ENCODE measurements at regions not wholly inside any gene's neighbourhood (a gene's known extent, or its start where the extent isn't known, plus 50 kb on each side); places are given as distances from the start of the nearest gene placed in this dataset.
"Not testable (repeated sequence)": the region's sequence is repeated elsewhere in the genome, so short reads cannot be mapped to it uniquely, and the experiment has no call there.

- not testable (repeated sequence) for DNase-seq
These were observed 63.8 kb downstream of the CLEC18A start for GRCh38 chr16:70014915-70015314.

GRCh38 chr16:70016751-70017150 is 65.6 kb downstream of the CLEC18A start:
- DNase-seq = not testable (repeated sequence)

- DNase-seq = peak in 3 of 58 donors; percentile 0 to 6 (median 6)
These were observed 67.1 kb downstream of the CLEC18A start for GRCh38 chr16:70018254-70018653.

- not testable (repeated sequence) for DNase-seq
These were observed 72.1 kb downstream of the CLEC18A start for GRCh38 chr16:70023207-70023606.

DNA sequence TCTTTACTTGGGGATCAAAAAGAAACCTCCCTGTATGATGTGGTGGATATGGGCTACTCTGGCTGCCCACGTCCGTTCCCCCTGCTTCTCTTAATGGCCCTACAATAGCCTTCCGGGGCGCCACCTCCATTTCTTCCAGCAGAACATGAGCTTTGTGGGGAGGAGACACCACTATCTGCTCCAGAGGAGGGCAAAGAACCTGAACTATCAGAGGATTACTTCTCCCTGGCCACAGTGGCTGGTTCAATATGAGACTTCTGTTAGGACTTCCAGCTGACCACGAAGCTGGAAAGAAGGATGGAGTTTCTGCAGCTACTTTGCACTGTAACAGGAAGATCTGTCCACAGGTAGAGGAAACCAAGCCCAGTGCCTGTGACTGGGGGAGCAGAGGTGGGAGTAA is 72.8 kb downstream of the CLEC18A start:
- DNase-seq = not testable (repeated sequence)

DNA sequence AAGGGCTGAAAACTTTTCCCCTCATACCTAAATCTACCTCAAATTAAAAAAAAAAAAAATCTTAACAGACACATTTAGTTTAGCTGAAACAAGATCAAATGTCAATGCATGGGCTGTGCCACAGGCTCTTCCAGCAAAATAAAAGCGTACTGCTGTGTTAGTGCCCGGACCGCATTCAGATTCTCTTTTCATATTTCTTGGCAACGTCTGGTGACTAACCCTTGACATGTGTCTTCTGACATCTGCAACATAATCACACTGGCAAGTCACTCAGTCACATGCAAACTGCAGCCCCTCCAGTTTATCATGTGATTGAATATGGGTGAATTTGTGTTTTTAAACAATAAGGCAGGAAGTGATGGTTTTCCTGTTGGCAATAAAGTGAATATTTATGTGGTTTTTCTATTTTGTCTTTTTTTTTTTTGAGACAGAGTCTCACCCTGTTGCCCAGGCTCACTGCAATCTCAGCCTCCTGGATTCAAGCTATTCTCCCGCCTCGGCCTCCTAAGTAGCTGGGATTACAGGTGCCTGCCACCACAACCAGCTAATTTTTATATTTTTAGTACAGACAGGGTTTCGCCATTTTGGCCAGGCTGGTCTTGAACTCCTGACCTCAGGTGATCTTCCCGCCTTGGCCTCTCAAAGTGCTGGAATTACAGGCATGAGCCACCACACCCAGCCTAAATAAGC is 75.2 kb downstream of the CLEC18A start:
- not testable (repeated sequence) for DNase-seq

GRCh38 chr16:70032906-70033305 is 81.2 kb upstream of the PDPR start:
- not testable (repeated sequence) for DNase-seq

DNA sequence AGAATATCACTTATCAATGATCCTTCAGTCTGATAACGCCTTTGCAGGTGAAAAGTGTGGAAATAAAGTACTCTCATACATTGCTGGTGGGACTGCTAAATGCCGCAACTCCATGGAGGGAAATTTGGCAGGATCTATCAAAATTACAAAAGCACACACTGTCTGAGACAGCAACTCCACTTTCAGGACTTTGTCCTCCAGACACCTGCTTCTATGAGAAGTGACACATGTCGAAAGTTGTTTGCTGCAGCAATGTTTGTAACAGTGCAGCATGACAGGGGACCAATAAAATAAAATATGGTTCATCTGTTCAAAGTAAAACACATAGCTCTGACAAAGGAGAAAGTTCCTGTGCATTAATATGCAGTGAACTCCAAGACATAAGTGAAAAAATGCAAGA is 76.2 kb upstream of the PDPR start:
- DNase-seq = not testable (repeated sequence)

DNA sequence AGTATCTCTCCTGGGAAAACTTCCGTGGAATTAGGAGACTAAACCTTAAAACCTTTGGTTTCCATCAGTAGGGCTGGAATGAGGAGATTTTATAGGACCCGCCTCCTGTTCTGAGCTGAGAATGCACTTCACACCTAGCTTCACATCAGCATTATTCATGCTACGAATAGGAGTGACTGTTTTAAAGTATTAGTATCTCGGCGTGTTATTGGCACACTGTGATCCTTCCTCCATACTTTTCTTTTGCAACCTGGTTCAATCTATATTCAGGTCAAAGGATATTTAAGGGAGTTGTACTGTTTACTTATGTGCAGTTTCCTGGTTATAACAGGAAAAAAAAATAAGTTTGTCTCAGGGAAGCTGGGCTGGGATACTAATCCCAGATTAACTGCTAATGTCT is 73.6 kb upstream of the PDPR start:
- DNase-seq = not testable (repeated sequence)

- DNase-seq = not testable (repeated sequence)
These were observed 70.5 kb upstream of the PDPR start for GRCh38 chr16:70043538-70044067.

GRCh38 chr16:70046560-70046959 is 67.6 kb upstream of the PDPR start:
- not testable (repeated sequence) for DNase-seq

- not testable (repeated sequence) for DNase-seq
These were observed 66.0 kb upstream of the PDPR start for GRCh38 chr16:70048083-70048482.

GRCh38 chr16:70058056-70058455 is 56.1 kb upstream of the PDPR start:
- not testable (repeated sequence) for DNase-seq

DNA sequence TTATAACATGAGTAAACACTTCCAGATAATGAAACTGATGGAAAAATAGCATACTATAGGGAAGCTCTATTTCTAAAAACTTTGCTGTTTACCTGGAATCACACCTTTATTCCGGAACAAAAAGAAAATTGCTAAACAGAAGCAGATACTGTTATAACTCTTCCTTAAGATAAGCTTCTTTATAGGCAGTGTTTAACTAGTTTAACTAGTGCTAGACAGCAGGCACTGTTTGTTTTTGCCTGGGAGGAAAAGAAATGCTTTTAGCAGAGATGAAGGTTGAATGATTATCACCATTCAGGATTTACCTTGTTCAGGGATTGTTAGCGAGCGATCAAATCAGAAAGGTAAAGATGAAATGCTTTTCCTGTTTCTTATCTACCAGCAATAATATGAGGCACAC is 54.7 kb upstream of the PDPR start:
- not testable (repeated sequence) for DNase-seq

- DNase-seq = not testable (repeated sequence)
These were observed 53.6 kb upstream of the PDPR start for GRCh38 chr16:70060521-70061027.

DNA sequence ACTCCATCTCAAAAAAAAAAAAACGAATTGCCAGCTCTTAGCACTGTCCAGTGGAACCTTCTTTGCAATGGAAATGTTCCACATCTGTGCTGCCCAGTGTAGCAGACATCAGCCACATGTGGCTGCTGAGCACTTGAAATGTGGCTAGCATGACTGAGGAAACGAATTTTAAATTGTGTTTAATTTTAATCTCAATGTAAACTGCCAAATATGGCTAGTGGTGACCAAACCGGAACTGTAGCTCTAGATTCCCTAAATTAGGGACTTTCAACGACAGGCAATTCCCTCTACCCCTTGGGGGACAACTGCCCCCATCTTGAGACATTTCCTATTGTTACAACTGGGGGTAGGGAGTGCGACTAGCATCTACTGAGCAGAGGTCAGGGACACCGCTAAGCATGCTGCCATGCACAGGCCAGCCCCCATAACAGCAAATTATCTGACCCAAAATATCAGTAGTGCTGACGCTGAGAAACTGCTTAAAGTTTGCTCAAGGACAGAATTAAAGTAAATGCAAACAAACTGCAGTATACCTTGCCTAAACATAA is 52.4 kb upstream of the PDPR start:
- DNase-seq = not testable (repeated sequence)

DNA sequence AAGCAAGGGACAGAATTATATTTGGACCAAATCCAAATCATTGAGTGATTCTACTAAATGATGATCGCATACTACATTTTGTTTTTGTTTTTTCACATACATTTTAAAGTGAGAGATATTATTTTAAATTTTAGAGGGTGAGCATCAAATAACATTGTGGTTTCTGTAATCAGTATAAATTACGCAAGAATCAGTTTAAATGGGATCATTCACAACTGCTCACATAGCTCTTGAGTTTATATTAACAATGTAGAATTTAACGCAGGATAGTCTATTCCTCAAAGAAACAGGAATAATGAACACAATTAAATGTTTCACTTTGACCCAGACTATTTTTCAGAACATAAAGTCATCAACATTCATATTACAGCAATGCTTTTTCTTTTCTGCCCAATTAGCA is 51.2 kb upstream of the PDPR start:
- DNase-seq = not testable (repeated sequence)

Measured in anterior cingulate cortex (tissue), 58 donors.